G401.6 (cell line): ENCODE measurements at regions not wholly inside any gene's neighbourhood (a gene's known extent, or its start where the extent isn't known, plus 50 kb on each side); places are given as distances from the start of the nearest gene placed in this dataset.
"Not testable (repeated sequence)": the region's sequence is repeated elsewhere in the genome, so short reads cannot be mapped to it uniquely, and the experiment has no call there.

Source experiments
- FAIRE-seq: peaks from 2 replicates; lab custom pipeline; 2012; peaks lifted over from hg19 to GRCh38; lab: Jason Lieb, UNC

- no peak for FAIRE-seq
These were observed 191.0 kb upstream of the LRP1B start for GRCh38 chr2:142321706-142322280.

GRCh38 chr2:142320067-142320466 is 189.3 kb upstream of the LRP1B start:
- FAIRE-seq = no peak

GRCh38 chr2:142316049-142316448 is 185.2 kb upstream of the LRP1B start:
- no peak for FAIRE-seq

- FAIRE-seq = no peak
These were observed 184.5 kb upstream of the LRP1B start for GRCh38 chr2:142315346-142315745.

DNA sequence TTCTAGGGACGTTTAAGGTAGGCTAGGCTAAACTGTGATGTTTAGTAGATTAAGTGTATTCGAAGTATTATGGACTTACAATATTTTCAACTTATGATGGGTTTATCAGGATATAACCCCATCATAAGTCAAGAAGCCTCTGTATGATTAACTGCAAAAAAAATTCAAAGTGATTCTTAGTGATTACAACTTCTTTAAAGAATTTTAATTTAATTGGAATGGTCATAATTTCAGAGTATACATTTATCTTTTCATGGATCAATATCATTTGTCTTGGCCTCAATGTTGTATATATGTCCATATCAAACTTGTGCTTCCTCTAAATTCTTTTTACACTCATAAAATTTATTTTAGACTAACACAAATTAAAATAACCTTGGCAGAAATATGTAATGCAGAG is 183.3 kb upstream of the LRP1B start:
- FAIRE-seq = no peak

GRCh38 chr2:142310530-142310929 is 179.7 kb upstream of the LRP1B start:
- FAIRE-seq = no peak

DNA sequence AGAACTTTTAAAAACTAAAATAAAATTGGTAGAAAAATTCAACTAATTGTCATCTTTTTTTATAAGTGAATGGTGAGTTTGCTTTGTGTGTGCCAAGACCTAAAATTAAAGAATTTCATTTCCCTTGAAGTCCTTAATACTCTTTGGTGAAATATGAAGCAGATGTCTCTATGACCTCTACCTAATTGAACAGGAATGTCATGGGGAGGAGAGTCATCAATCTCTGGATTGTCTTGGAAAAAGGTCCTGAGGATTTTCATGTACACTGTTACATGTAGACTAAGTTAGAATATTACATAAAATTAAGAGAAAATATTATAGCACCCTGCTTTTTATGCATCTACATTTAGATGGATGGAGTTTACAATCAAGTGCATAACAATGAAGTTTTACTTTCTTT is 177.9 kb upstream of the LRP1B start:
- no peak for FAIRE-seq

- no peak for FAIRE-seq
These were observed 176.8 kb upstream of the LRP1B start for GRCh38 chr2:142307616-142308115.

GRCh38 chr2:142307086-142307485 is 176.3 kb upstream of the LRP1B start:
- no peak for FAIRE-seq

GRCh38 chr2:142306131-142306530 is 175.3 kb upstream of the LRP1B start:
- FAIRE-seq = no peak

DNA sequence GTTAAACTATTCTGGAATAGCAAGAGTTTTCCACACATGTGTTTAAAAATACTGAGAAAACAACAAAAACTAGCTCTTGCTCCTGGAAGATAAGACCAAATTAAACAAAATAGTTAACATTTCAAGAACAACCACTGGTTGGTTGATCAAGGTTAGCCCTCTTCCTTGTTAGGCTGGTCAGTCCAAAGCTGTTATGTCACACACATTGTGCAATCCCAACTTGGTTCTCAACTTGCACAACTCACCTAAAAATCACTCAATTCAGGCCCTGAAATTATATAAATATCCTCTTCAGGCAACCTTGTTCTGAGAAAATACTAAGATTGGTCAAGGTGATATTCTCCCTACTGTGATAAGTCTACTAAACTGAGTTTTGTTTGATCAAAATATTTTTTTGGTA is 169.7 kb upstream of the LRP1B start:
- no peak for FAIRE-seq

GRCh38 chr2:142299021-142299420 is 168.2 kb upstream of the LRP1B start:
- no peak for FAIRE-seq

- FAIRE-seq = no peak
These were observed 163.4 kb upstream of the LRP1B start for GRCh38 chr2:142294225-142294624.

DNA sequence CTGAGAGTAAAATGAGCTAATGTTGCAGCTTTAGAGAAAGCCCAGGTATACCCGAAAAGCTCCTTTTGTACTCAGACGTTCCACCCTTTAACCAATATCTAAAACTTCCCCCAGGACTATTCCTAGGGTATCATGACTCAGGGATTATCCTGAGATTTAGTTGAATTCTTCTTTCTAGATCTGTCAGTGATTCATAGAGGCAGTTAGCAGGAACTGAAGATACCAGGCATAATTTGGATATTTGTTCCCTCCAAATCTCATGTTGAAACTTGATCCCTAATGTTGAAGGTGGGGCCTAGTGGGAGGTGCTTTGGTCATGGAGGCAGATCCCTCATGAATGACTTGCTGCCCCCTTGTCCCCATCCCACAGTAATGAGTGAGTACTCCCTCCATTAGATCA is 161.2 kb upstream of the LRP1B start:
- FAIRE-seq = no peak

GRCh38 chr2:142290931-142291330 is 160.1 kb upstream of the LRP1B start:
- FAIRE-seq = no peak

GRCh38 chr2:142286618-142287017 is 155.8 kb upstream of the LRP1B start:
- no peak for FAIRE-seq

GRCh38 chr2:142285480-142285879 is 154.7 kb upstream of the LRP1B start:
- no peak for FAIRE-seq

DNA sequence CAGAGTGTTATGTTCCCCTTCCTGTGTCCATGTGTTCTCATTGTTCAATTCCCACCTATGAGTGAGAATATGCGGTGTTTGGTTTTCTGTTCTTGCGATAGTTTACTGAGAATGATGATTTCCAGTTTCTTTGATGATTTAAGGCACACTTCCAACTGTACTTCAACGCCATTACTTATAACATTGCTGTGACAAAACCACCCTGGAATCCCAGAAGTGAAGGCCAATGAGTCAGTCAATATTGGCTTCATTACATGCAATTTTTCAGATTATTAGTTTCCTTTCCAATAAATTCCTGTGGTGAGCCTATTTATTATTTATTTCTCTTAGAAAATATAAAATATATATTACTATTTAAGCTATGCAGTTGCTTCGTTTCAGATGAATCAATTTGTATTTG is 153.5 kb upstream of the LRP1B start:
- not testable (repeated sequence) for FAIRE-seq

DNA sequence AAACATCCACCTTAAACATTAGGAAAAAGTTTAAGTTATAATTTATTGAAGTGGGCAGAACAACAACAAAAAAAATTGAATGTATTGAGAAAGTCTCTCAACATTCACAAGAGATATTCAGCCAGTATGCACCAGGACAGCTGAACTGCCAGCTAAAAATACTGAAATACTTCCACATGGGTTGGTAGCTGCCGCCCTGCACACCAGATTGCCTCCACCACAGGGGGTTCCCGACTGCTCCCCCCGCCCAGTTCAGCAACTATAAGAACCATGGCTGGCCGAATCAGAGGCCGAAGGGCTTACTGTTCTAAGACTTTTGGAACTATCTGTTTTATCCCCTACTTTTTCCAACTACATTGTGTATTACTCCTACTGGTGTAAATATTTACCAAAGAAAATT is 150.0 kb upstream of the LRP1B start:
- no peak for FAIRE-seq

DNA sequence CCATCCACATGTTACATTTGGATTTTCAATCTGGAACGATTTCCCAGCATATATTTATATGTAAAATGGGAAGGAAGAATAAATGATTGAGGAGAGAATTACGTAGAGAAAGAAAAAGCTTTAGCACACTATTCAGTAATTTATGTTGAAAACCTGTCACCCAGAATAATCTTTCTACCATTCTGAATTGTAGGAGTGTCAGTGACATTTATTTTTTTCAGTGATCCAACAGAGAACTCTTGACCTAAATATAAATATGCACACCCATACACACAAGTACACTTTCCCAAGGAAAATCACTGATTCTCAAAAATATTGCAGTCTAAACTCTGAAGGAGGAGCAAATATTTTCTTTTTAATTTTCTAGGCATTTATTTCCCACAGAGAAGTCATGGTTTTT is 140.2 kb upstream of the LRP1B start:
- FAIRE-seq = no peak

DNA sequence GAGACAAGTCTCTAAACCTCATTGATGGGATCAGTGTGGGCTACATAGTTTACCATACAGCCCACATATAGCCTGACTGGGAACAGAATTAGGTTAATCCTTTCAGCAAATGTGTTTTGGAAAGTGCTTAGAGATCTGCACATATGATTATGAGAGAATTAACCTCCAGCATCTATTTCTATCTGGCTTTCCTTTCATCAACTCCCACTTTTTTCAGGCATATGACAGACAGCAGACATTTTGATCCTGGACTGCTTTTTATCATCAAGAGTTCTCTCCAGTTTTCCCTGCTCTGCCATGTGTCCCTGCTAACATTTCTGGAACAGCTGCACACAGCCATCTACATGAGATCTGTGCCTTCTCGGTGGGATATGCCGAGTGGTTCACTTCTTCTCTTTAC is 139.5 kb upstream of the LRP1B start:
- no peak for FAIRE-seq

DNA sequence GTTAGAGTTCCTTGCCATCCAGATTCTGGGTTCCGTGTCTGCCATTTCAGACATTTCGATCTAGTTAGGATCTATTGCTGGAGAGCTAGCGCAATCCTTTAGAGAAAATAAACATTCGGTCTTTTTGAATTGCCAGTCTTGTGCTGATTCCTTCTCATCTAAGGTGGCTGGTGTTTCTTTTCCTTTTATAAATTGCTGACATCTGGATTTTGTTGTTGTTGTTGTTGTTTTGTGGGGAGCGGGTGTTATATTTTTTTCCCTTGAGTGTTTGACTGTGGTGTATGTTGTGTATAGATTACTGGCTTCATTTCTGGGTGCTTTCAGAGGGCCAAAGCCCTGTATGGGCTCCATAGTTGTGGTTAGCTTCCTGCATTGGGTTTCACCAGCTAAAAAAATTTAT is 128.5 kb upstream of the LRP1B start:
- no peak for FAIRE-seq

DNA sequence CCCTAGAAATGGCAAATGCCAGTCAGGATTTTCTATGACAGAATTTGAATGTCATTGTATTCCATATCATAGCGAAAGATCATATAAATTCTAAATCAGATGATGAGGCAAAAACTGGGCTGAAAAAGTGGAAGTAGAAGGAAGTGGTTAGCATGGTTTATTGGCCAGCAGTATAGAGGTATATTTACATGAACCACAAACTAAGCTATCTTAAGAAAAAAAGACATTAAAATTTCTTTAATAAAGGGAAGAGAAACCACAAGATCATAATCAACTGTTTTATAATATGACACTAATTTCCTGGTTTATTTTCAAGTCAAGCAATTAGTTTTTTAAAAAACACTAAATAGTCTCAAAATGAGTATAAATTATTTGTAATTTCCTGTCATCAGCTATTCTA is 123.2 kb upstream of the LRP1B start:
- no peak for FAIRE-seq

- FAIRE-seq = no peak
These were observed 110.2 kb upstream of the LRP1B start for GRCh38 chr2:142241016-142241415.

- FAIRE-seq = no peak
These were observed 105.4 kb upstream of the LRP1B start for GRCh38 chr2:142236181-142236580.
